Vagina (tissue), 2 donors: ENCODE measurements at regions not wholly inside any gene's neighbourhood (a gene's known extent, or its start where the extent isn't known, plus 50 kb on each side); places are given as distances from the start of the nearest gene placed in this dataset.
"Not testable (repeated sequence)": the region's sequence is repeated elsewhere in the genome, so short reads cannot be mapped to it uniquely, and the experiment has no call there.

Source experiments
- DNase-seq, 2 donors: peaks; one replicate each; pipeline ENCODE4 v3.0.0-alpha.2; 2017; ENCODE audit errors: extremely low spot score in 2 of 2
- H3K27ac ChIP-seq: fragments of 200-600 bp; sonication (generic); one replicate; pipeline ENCODE4 v1.5.1; 2019
- H3K27me3 ChIP-seq: fragments of 200-600 bp; sonication (generic); one replicate; pipeline ENCODE4 v1.5.1; 2019
- H3K36me3 ChIP-seq, 2 donors: fragments of 200-600 bp; sonication (generic); one replicate each; pipeline ENCODE4 v1.5.1; 2017 to 2019
- H3K4me1 ChIP-seq: fragments of 200-600 bp; sonication (generic); one replicate; pipeline ENCODE4 v1.5.1; 2019
- H3K4me3 ChIP-seq, 2 donors: fragments of 200-600 bp; sonication (generic); 1 replicate in 1 of 2; 2 replicates in 1 of 2; pipeline ENCODE4 v1.5.1; 2016 to 2019
- H3K9me3 ChIP-seq: fragments of 200-600 bp; sonication (generic); one replicate; pipeline ENCODE4 v1.5.1; 2019
- CTCF ChIP-seq, 3 experiments: fragments of 450-650 bp in 2 of 3; fragments of 200-600 bp in 1 of 3; sonication (generic) in 1 of 3; IDR thresholded peaks; one replicate each; pipeline ENCODE4 v1.5.1; 2017 to 2019; ENCODE audit warnings: antibody characterized with exemption in 3 of 3, mild to moderate bottlenecking in 2 of 3, moderate library complexity in 2 of 3
- POLR2A ChIP-seq, 2 donors: fragments of 450-650 bp; IDR thresholded peaks; one replicate each; pipeline ENCODE4 v1.6.1; 2017; ENCODE audit warnings: antibody characterized with exemption in 2 of 2, mild to moderate bottlenecking in 2 of 2, moderate library complexity in 2 of 2
- POLR2AphosphoS5 ChIP-seq, 2 donors: sonication (generic); formaldehyde crosslinking; IDR thresholded peaks; one replicate each; pipeline ENCODE4 v1.9.0; 2017; ENCODE audit warnings: antibody characterized with exemption in 2 of 2, mild to moderate bottlenecking in 2 of 2, low read depth in 1 of 2; ENCODE audit not compliant: insufficient read depth in 1 of 2
- intact Hi-C: fragments of 100-400 bp; cut with DNase I; formaldehyde crosslinking; loops from one replicate; pipeline ENCODE4 v1.15.1; 2023

- H3K27me3 ChIP-seq: no peaks in the 10 kb centered on the region
- no peaks in the 10 kb centered on the region for H3K4me1 ChIP-seq
- DNase-seq: no peak
- TF ChIP-seq POLR2A (IDR thresholded peaks at IDR 0.05): no peak
- no peak for TF ChIP-seq CTCF (IDR thresholded peaks at IDR 0.05)
- TF ChIP-seq POLR2AphosphoS5 (IDR thresholded peaks at IDR 0.05; ENCODE audit: insufficient read depth in 1 of 2, low read depth in 1 of 2): no peak
- H3K4me3 ChIP-seq: no peak overlapping the region
- intact Hi-C loops: no loop called here
- no peak overlapping the region for H3K27ac ChIP-seq
- H3K36me3 ChIP-seq: no peaks in the 10 kb centered on the region
- no peaks in the 10 kb centered on the region for H3K9me3 ChIP-seq
Measured at GRCh38 chr3:153410517-153410916, 248.5 kb downstream of the RAP2B start.

GRCh38 chr3:153414982-153415381, 253.0 kb downstream of the RAP2B start:
- Histone ChIP-seq H3K27me3 (no peaks in the 10 kb centered on the region), H3K36me3 (no peaks in the 10 kb centered on the region), H3K9me3 (no peaks in the 10 kb centered on the region), H3K4me3 (no peak overlapping the region), H3K4me1 (no peaks in the 10 kb centered on the region), H3K27ac (no peak overlapping the region)
- no peak for DNase-seq
- no peak for TF ChIP-seq POLR2AphosphoS5 (IDR thresholded peaks at IDR 0.05; ENCODE audit: insufficient read depth in 1 of 2, low read depth in 1 of 2)
- no peak for TF ChIP-seq CTCF (IDR thresholded peaks at IDR 0.05)
- no peak for TF ChIP-seq POLR2A (IDR thresholded peaks at IDR 0.05)
- intact Hi-C loops: no loop called here

- TF ChIP-seq CTCF (IDR thresholded peaks at IDR 0.05) (no peak), POLR2AphosphoS5 (IDR thresholded peaks at IDR 0.05; ENCODE audit: insufficient read depth in 1 of 2, low read depth in 1 of 2) (no peak), POLR2A (IDR thresholded peaks at IDR 0.05) (no peak)
- H3K4me1 ChIP-seq: no peaks in the 10 kb centered on the region
- H3K27ac ChIP-seq: no peak overlapping the region
- intact Hi-C loops: no loop called here
- DNase-seq: no peak
- H3K9me3 ChIP-seq: peaks cover 13% of the 10 kb centered on the region
- H3K4me3 ChIP-seq: no peak overlapping the region
- no peaks in the 10 kb centered on the region for H3K36me3 ChIP-seq
- H3K27me3 ChIP-seq: no peaks in the 10 kb centered on the region
Measured at GRCh38 chr3:153422314-153422713, 260.3 kb downstream of the RAP2B start.

- H3K27ac ChIP-seq, H3K4me1 ChIP-seq, H3K4me3 ChIP-seq, H3K27me3 ChIP-seq, H3K36me3 ChIP-seq, DNase-seq, intact Hi-C loops: not testable (repeated sequence)
- peaks cover 13% of the 10 kb centered on the region for H3K9me3 ChIP-seq
Measured at GRCh38 chr3:153423820-153424219, 261.8 kb downstream of the RAP2B start.

GRCh38 chr3:153426344-153426743, 264.3 kb downstream of the RAP2B start:
- Histone ChIP-seq H3K4me1 (no peaks in the 10 kb centered on the region), H3K9me3 (peaks cover 12% of the 10 kb centered on the region), H3K36me3 (no peaks in the 10 kb centered on the region), H3K27ac (no peak overlapping the region), H3K4me3 (no peak overlapping the region), H3K27me3 (no peaks in the 10 kb centered on the region)
- TF ChIP-seq CTCF (IDR thresholded peaks at IDR 0.05): no peak
- TF ChIP-seq POLR2AphosphoS5 (IDR thresholded peaks at IDR 0.05; ENCODE audit: insufficient read depth in 1 of 2, low read depth in 1 of 2): no peak
- no peak for TF ChIP-seq POLR2A (IDR thresholded peaks at IDR 0.05)
- intact Hi-C loops: no loop called here
- DNase-seq: no peak

GRCh38 chr3:153426803-153427202, 264.8 kb downstream of the RAP2B start:
- Histone ChIP-seq H3K36me3 (no peaks in the 10 kb centered on the region), H3K4me3 (no peak overlapping the region), H3K27me3 (no peaks in the 10 kb centered on the region), H3K4me1 (no peaks in the 10 kb centered on the region), H3K9me3 (peaks cover 7% of the 10 kb centered on the region), H3K27ac (no peak overlapping the region)
- no peak for DNase-seq
- TF ChIP-seq POLR2A (IDR thresholded peaks at IDR 0.05): no peak
- TF ChIP-seq POLR2AphosphoS5 (IDR thresholded peaks at IDR 0.05; ENCODE audit: insufficient read depth in 1 of 2, low read depth in 1 of 2): no peak
- TF ChIP-seq CTCF (IDR thresholded peaks at IDR 0.05): no peak
- intact Hi-C loops: no loop called here
